ENCODE measurements at regions not wholly inside any gene's neighbourhood (a gene's known extent, or its start where the extent isn't known, plus 50 kb on each side); places are given as distances from the start of the nearest gene placed in this dataset.

- intact Hi-C loops (cut with micrococcal nuclease) = no loop called here
These were observed 97.3 kb upstream of the ROPN1 start for GRCh38 chr3:124089214-124089613.

GRCh38 chr3:124091716-124092115 lies 99.8 kb upstream of the ROPN1 start:
- intact Hi-C loops (cut with micrococcal nuclease) = no loop called here

- intact Hi-C loops (cut with micrococcal nuclease) = no loop called here
These were observed 100.9 kb upstream of the ROPN1 start for GRCh38 chr3:124092811-124093210.

- intact Hi-C loops (cut with micrococcal nuclease) = no loop called here
These were observed 102.6 kb upstream of the ROPN1 start for GRCh38 chr3:124094496-124094895.

- intact Hi-C loops (cut with micrococcal nuclease) = no loop called here
These were observed 105.6 kb upstream of the ROPN1 start for GRCh38 chr3:124097362-124098131.

GRCh38 chr3:124101643-124102042 lies 109.7 kb upstream of the ROPN1 start:
- intact Hi-C loops (cut with micrococcal nuclease) = no loop called here

- intact Hi-C loops (cut with micrococcal nuclease) = loop anchor here (5.0 kb wide), 1 partner anchor 590 kb away; no protein-coding TSS in a partner anchor
These were observed 115.4 kb upstream of the ROPN1 start for GRCh38 chr3:124107104-124107890.

- intact Hi-C loops (cut with micrococcal nuclease) = loop anchor here (5.0 kb wide), 1 partner anchor 589 kb away; no protein-coding TSS in a partner anchor
These were observed 116.5 kb upstream of the ROPN1 start for GRCh38 chr3:124108446-124108845.

- intact Hi-C loops (cut with micrococcal nuclease) = no loop called here
These were observed 121.6 kb upstream of the ROPN1 start for GRCh38 chr3:124113485-124113884.

- intact Hi-C loops (cut with micrococcal nuclease) = no loop called here
These were observed 123.4 kb upstream of the ROPN1 start for GRCh38 chr3:124115279-124115678.

- intact Hi-C loops (cut with micrococcal nuclease) = no loop called here
These were observed 124.0 kb upstream of the ROPN1 start for GRCh38 chr3:124115956-124116355.

GRCh38 chr3:124116906-124117305 lies 125.0 kb upstream of the ROPN1 start:
- intact Hi-C loops (cut with micrococcal nuclease) = no loop called here

- intact Hi-C loops (cut with micrococcal nuclease) = no loop called here
These were observed 125.6 kb upstream of the ROPN1 start for GRCh38 chr3:124117486-124117885.

GRCh38 chr3:124118397-124118796 lies 126.5 kb upstream of the ROPN1 start:
- intact Hi-C loops (cut with micrococcal nuclease) = no loop called here

GRCh38 chr3:124119056-124119716 lies 127.3 kb upstream of the ROPN1 start:
- intact Hi-C loops (cut with micrococcal nuclease) = no loop called here

- intact Hi-C loops (cut with micrococcal nuclease) = no loop called here
These were observed 129.7 kb upstream of the ROPN1 start for GRCh38 chr3:124121379-124122312.

GRCh38 chr3:124125315-124125714 lies 133.4 kb upstream of the ROPN1 start:
- intact Hi-C loops (cut with micrococcal nuclease) = no loop called here

GRCh38 chr3:124126436-124127023 lies 134.6 kb upstream of the ROPN1 start:
- intact Hi-C loops (cut with micrococcal nuclease) = no loop called here

GRCh38 chr3:124131158-124131557 lies 139.2 kb upstream of the ROPN1 start:
- intact Hi-C loops (cut with micrococcal nuclease) = no loop called here

- intact Hi-C loops (cut with micrococcal nuclease) = no loop called here
These were observed 139.7 kb upstream of the ROPN1 start for GRCh38 chr3:124131580-124131979.

- intact Hi-C loops (cut with micrococcal nuclease) = no loop called here
These were observed 140.9 kb upstream of the ROPN1 start for GRCh38 chr3:124132813-124133212.

Measured in T-helper 1 cell treated with Interleukin-12 subunit alpha and Interleukin-12 subunit beta and Interleukin-4 antibody, amounts not matched to agents 30 ng/mL and 1 ng/mL, for 36 hours (primary cell).